Liver (tissue), 8 donors: ENCODE measurements at regions not wholly inside any gene's neighbourhood (a gene's known extent, or its start where the extent isn't known, plus 50 kb on each side); places are given as distances from the start of the nearest gene placed in this dataset.

Experiments
- DNase-seq: peaks from one replicate; pipeline ENCODE4 v3.0.0-alpha.2; 2017; ENCODE audit warnings: low spot score
- H3K27ac ChIP-seq, 2 donors: one replicate each; pipeline ENCODE4 v1.7.0; 2013; ENCODE audit warnings: inconsistent platforms in 2 of 2, low read length in 2 of 2, control low read depth in 1 of 2, low read depth in 1 of 2, mild to moderate bottlenecking in 1 of 2
- H3K27me3 ChIP-seq, 4 donors: one replicate each; pipeline versions ENCODE4 v1.6.1 to v1.7.0; 2013; ENCODE audit warnings: low read length in 3 of 4, inconsistent platforms in 1 of 4, mild to moderate bottlenecking in 1 of 4, moderate library complexity in 1 of 4; ENCODE audit not compliant: control insufficient read depth in 4 of 4, insufficient read depth in 4 of 4
- H3K36me3 ChIP-seq, 4 donors: one replicate each; pipeline versions ENCODE4 v1.6.1 to v1.7.0; 2013; ENCODE audit warnings: low read length in 3 of 4, mild to moderate bottlenecking in 3 of 4, low read depth in 1 of 4, moderate library complexity in 1 of 4; ENCODE audit not compliant: control insufficient read depth in 4 of 4, insufficient read depth in 3 of 4
- H3K4me1 ChIP-seq, 4 donors: one replicate each; pipeline versions ENCODE4 v1.6.1 to v1.7.0; 2013; ENCODE audit warnings: low read length in 3 of 4, mild to moderate bottlenecking in 3 of 4, moderate library complexity in 1 of 4; ENCODE audit not compliant: control insufficient read depth in 4 of 4, insufficient read depth in 4 of 4
- H3K4me3 ChIP-seq, 3 donors: one replicate each; pipeline versions ENCODE4 v1.6.1 to v1.7.0; 2013; ENCODE audit warnings: low read length in 3 of 3, control low read depth in 1 of 3, low read depth in 1 of 3, mild to moderate bottlenecking in 1 of 3
- H3K9ac ChIP-seq, 2 donors: one replicate each; pipeline ENCODE4 v1.7.0; 2013; ENCODE audit warnings: low read length in 2 of 2, mild to moderate bottlenecking in 2 of 2, moderate library complexity in 2 of 2, control low read depth in 1 of 2, low read depth in 1 of 2
- H3K9me3 ChIP-seq, 4 donors: one replicate each; pipeline versions ENCODE4 v1.6.1 to v1.7.0; 2013; ENCODE audit warnings: low read length in 3 of 4; ENCODE audit not compliant: control insufficient read depth in 4 of 4
- EGR1 ChIP-seq, 2 donors: IDR thresholded peaks; 2 replicates each; pipeline ENCODE4 v1.6.1; 2016 to 2018; ENCODE audit warnings: antibody characterized with exemption in 2 of 2, low read depth in 2 of 2
- FOXA1 ChIP-seq: IDR thresholded peaks from 2 replicates; pipeline ENCODE4 v1.6.1; 2016; ENCODE audit warnings: antibody characterized with exemption
- FOXA2 ChIP-seq: IDR thresholded peaks from 2 replicates; pipeline ENCODE4 v1.6.1; 2016; ENCODE audit warnings: antibody characterized with exemption
- GABPA ChIP-seq, 2 donors: IDR thresholded peaks in 1 of 2; conservative IDR thresholded peaks in 1 of 2; 2 replicates each; pipeline ENCODE4 v1.6.1; 2016; ENCODE audit warnings: antibody characterized with exemption in 2 of 2, mild to moderate bottlenecking in 1 of 2, moderate library complexity in 1 of 2
- HNF4A ChIP-seq, 2 donors: conservative IDR thresholded peaks; 2 replicates each; pipeline ENCODE4 v1.6.1; 2016; ENCODE audit warnings: antibody characterized with exemption in 2 of 2, mild to moderate bottlenecking in 2 of 2
- HNF4G ChIP-seq: IDR thresholded peaks from 2 replicates; pipeline ENCODE4 v1.6.1; 2016; ENCODE audit warnings: antibody characterized with exemption
- JUND ChIP-seq, 2 donors: IDR thresholded peaks; 2 replicates each; pipeline ENCODE4 v1.6.1; 2016; ENCODE audit warnings: antibody characterized with exemption in 2 of 2
- NR2F2 ChIP-seq: IDR thresholded peaks from 2 replicates; pipeline ENCODE4 v1.6.1; 2016; ENCODE audit warnings: antibody characterized with exemption
- RAD21 ChIP-seq, 2 donors: IDR thresholded peaks; 2 replicates each; pipeline ENCODE4 v1.6.1; 2016; ENCODE audit warnings: antibody characterized with exemption in 2 of 2, mild to moderate bottlenecking in 2 of 2
- RXRA ChIP-seq, 2 donors: IDR thresholded peaks; 2 replicates each; pipeline ENCODE4 v1.6.1; 2017 to 2018; ENCODE audit warnings: antibody characterized with exemption in 2 of 2, mild to moderate bottlenecking in 1 of 2
- SP1 ChIP-seq: IDR thresholded peaks from 2 replicates; pipeline ENCODE4 v1.6.1; 2018; ENCODE audit warnings: antibody characterized with exemption, mild to moderate bottlenecking
- TAF1 ChIP-seq: conservative IDR thresholded peaks from 2 replicates; pipeline ENCODE4 v1.6.1; 2016; ENCODE audit warnings: antibody characterized with exemption, mild to moderate bottlenecking
- YY1 ChIP-seq: IDR thresholded peaks from 2 replicates; pipeline ENCODE4 v1.6.1; 2016; ENCODE audit warnings: antibody characterized with exemption, mild to moderate bottlenecking
- WGBS: extraction: QIAGEN DNeasy Blood & Tissue Kit; methylation state at CpG from one replicate; pipeline ENCODE4 v1.1.7; 2013; 5-methylcytosine and 5-hydroxymethylcytosine counted together
- TF ChIP-seq, protein P1 (sequence below): IDR thresholded peaks from 2 replicates; pipeline ENCODE4 v1.6.1; 2016; ENCODE audit warnings: antibody characterized with exemption
- TF ChIP-seq, protein P2 (sequence below): IDR thresholded peaks from 2 replicates; pipeline ENCODE4 v1.6.1; 2016; ENCODE audit warnings: antibody characterized with exemption
- TF ChIP-seq, protein P3 (sequence below): IDR thresholded peaks from 2 replicates; pipeline ENCODE4 v1.6.1; 2016; ENCODE audit warnings: antibody characterized with exemption
- TF ChIP-seq, protein P4 (sequence below): fragments of 150-350 bp; IDR thresholded peaks from 2 replicates; pipeline ENCODE4 v1.5.1; 2017; ENCODE audit warnings: improper control_type of control experiment, low read depth, low read length; ENCODE audit not compliant: missing input control
- TF ChIP-seq, protein P5 (sequence below): IDR thresholded peaks from 2 replicates; pipeline ENCODE4 v1.6.1; 2016; ENCODE audit warnings: antibody characterized with exemption, mild to moderate bottlenecking
- donor health status: healthy.
- donor health status: healthy.
- donor health status: healthy.
- donor health status: healthy.
- donor health status: healthy.

DNA sequence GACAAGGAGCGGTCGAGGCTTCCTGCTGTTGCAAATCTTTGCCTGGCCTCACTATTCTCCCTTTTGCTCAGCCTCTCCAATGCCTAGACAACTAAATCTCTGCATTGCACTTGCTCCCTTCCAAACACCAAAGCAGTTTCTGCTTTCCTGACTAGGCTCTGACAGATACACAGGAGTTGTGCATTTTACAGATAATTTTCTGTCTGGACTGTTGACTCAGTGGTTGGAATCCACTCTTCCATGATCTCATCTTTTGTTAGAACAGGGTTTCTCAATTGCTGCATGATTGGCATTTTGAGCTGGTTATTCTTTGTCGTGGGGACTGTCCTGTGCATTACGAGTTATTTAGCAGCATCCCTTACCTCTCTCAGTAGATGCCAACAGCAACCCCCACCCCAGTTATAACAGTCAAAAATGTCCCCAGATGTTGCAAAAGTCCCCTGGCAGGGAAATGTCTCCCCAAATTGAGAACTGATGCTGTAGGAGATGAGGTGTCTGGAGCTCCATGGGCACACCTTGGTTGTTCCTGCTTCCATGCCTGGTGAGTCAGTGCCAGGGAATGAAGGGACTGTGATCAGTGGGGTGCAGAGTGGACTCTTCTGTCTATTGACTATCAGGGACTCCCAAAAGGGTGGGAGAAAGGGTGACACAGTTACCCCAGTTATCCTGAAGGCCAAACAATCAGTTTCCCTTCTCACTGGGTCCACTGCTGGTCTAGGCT lies 557.4 kb upstream of the PSMD7 start:
- H3K9me3 ChIP-seq = peaks cover 0 to 2% (median 0%) of the 10 kb centered on the region in 4 donors
- TF ChIP-seq NR2F2 = no peak
- TF ChIP-seq YY1 = no peak
- TF ChIP-seq TAF1 = no peak
- TF ChIP-seq, protein P1, sequence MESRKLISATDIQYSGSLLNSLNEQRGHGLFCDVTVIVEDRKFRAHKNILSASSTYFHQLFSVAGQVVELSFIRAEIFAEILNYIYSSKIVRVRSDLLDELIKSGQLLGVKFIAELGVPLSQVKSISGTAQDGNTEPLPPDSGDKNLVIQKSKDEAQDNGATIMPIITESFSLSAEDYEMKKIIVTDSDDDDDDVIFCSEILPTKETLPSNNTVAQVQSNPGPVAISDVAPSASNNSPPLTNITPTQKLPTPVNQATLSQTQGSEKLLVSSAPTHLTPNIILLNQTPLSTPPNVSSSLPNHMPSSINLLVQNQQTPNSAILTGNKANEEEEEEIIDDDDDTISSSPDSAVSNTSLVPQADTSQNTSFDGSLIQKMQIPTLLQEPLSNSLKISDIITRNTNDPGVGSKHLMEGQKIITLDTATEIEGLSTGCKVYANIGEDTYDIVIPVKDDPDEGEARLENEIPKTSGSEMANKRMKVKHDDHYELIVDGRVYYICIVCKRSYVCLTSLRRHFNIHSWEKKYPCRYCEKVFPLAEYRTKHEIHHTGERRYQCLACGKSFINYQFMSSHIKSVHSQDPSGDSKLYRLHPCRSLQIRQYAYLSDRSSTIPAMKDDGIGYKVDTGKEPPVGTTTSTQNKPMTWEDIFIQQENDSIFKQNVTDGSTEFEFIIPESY = no peak
- no peak for TF ChIP-seq EGR1 (IDR thresholded peaks at IDR 0.05; ENCODE audit: low read depth in 2 of 2)
- TF ChIP-seq, protein P2, sequence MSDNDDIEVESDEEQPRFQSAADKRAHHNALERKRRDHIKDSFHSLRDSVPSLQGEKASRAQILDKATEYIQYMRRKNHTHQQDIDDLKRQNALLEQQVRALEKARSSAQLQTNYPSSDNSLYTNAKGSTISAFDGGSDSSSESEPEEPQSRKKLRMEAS = no peak
- TF ChIP-seq HNF4A (conservative IDR thresholded peaks at IDR 0.05) = no peak
- TF ChIP-seq HNF4G = no peak
- no peak for TF ChIP-seq FOXA1
- no peak for TF ChIP-seq SP1
- TF ChIP-seq, protein P3, sequence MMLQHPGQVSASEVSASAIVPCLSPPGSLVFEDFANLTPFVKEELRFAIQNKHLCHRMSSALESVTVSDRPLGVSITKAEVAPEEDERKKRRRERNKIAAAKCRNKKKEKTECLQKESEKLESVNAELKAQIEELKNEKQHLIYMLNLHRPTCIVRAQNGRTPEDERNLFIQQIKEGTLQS = no peak
- no peak for TF ChIP-seq GABPA (IDR thresholded peaks at IDR 0.05 in 1 of 2, conservative IDR thresholded peaks at IDR 0.05 in 1 of 2)
- TF ChIP-seq, protein P4, sequence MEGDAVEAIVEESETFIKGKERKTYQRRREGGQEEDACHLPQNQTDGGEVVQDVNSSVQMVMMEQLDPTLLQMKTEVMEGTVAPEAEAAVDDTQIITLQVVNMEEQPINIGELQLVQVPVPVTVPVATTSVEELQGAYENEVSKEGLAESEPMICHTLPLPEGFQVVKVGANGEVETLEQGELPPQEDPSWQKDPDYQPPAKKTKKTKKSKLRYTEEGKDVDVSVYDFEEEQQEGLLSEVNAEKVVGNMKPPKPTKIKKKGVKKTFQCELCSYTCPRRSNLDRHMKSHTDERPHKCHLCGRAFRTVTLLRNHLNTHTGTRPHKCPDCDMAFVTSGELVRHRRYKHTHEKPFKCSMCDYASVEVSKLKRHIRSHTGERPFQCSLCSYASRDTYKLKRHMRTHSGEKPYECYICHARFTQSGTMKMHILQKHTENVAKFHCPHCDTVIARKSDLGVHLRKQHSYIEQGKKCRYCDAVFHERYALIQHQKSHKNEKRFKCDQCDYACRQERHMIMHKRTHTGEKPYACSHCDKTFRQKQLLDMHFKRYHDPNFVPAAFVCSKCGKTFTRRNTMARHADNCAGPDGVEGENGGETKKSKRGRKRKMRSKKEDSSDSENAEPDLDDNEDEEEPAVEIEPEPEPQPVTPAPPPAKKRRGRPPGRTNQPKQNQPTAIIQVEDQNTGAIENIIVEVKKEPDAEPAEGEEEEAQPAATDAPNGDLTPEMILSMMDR = no peak
- TF ChIP-seq FOXA2 = no peak
- TF ChIP-seq RAD21 (IDR thresholded peaks at IDR 0.05) = no peak
- TF ChIP-seq JUND (IDR thresholded peaks at IDR 0.05) = no peak
- TF ChIP-seq, protein P5, sequence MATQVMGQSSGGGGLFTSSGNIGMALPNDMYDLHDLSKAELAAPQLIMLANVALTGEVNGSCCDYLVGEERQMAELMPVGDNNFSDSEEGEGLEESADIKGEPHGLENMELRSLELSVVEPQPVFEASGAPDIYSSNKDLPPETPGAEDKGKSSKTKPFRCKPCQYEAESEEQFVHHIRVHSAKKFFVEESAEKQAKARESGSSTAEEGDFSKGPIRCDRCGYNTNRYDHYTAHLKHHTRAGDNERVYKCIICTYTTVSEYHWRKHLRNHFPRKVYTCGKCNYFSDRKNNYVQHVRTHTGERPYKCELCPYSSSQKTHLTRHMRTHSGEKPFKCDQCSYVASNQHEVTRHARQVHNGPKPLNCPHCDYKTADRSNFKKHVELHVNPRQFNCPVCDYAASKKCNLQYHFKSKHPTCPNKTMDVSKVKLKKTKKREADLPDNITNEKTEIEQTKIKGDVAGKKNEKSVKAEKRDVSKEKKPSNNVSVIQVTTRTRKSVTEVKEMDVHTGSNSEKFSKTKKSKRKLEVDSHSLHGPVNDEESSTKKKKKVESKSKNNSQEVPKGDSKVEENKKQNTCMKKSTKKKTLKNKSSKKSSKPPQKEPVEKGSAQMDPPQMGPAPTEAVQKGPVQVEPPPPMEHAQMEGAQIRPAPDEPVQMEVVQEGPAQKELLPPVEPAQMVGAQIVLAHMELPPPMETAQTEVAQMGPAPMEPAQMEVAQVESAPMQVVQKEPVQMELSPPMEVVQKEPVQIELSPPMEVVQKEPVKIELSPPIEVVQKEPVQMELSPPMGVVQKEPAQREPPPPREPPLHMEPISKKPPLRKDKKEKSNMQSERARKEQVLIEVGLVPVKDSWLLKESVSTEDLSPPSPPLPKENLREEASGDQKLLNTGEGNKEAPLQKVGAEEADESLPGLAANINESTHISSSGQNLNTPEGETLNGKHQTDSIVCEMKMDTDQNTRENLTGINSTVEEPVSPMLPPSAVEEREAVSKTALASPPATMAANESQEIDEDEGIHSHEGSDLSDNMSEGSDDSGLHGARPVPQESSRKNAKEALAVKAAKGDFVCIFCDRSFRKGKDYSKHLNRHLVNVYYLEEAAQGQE = no peak
- no peak for TF ChIP-seq RXRA (IDR thresholded peaks at IDR 0.05)
- 81% methylated on average over 4 of the region's 4 CpGs for WGBS
- no peak overlapping the region for H3K9ac ChIP-seq
- no peak for DNase-seq
- no peak overlapping the region for H3K27ac ChIP-seq
- no peaks in the 10 kb centered on the region for H3K27me3 ChIP-seq
- H3K36me3 ChIP-seq = no peaks in the 10 kb centered on the region
- no peak overlapping the region for H3K4me3 ChIP-seq
- no peaks in the 10 kb centered on the region for H3K4me1 ChIP-seq
